Keratinocyte (primary cell): ENCODE measurements at regions not wholly inside any gene's neighbourhood (a gene's known extent, or its start where the extent isn't known, plus 50 kb on each side); places are given as distances from the start of the nearest gene placed in this dataset.

Experiments
- DNase-seq: peaks from one replicate; pipeline ENCODE4 v3.0.0-alpha.2; 2011; ENCODE audit warnings: low read depth, missing footprints, low spot score
- FAIRE-seq: peaks from 2 replicates; lab custom pipeline; 2011; peaks lifted over from hg19 to GRCh38; lab: Jason Lieb, UNC
- H2AFZ ChIP-seq: 2 replicates; pipeline ENCODE4 v1.6.0; 2012; ENCODE audit warnings: low read length, control low read depth, inconsistent platforms; ENCODE audit not compliant: control insufficient read depth
- H3K27ac ChIP-seq: 2 replicates; pipeline ENCODE4 v1.5.1; 2011; ENCODE audit warnings: low read length; ENCODE audit not compliant: control insufficient read depth, insufficient read depth
- H3K27me3 ChIP-seq: 3 replicates; pipeline ENCODE4 v1.6.0; 2011; ENCODE audit warnings: low read length; ENCODE audit not compliant: control insufficient read depth, insufficient read depth; ENCODE audit errors: extremely low read depth
- H3K36me3 ChIP-seq, 2 experiments: 2 replicates in 1 of 2; 3 replicates in 1 of 2; pipeline ENCODE4 v1.5.1; 2011; ENCODE audit warnings: low read length in 2 of 2, mild to moderate bottlenecking in 1 of 2; ENCODE audit not compliant: control insufficient read depth in 2 of 2, insufficient read depth in 2 of 2; ENCODE audit errors: extremely low read depth in 1 of 2
- H3K4me1 ChIP-seq: 3 replicates; pipeline ENCODE4 v1.5.1; 2011; ENCODE audit warnings: low read length; ENCODE audit not compliant: control insufficient read depth, insufficient read depth; ENCODE audit errors: extremely low read depth
- H3K4me2 ChIP-seq: 3 replicates; pipeline ENCODE4 v1.6.0; 2011; ENCODE audit warnings: low read depth, low read length; ENCODE audit not compliant: control insufficient read depth, insufficient read depth; ENCODE audit errors: extremely low read depth
- H3K4me3 ChIP-seq, 3 experiments: fragments of 200-600 bp in 1 of 3; sonication (generic) in 1 of 3; 2 replicates in 2 of 3; 3 replicates in 1 of 3; pipeline ENCODE4 v1.5.1; 2011 to 2016; ENCODE audit warnings: low read length in 3 of 3, mild to moderate bottlenecking in 3 of 3, control low read depth in 2 of 3, inconsistent platforms in 1 of 3, low read depth in 1 of 3, mixed read lengths in 1 of 3, mixed run types in 1 of 3, moderate library complexity in 1 of 3; ENCODE audit not compliant: control insufficient read depth in 2 of 3, insufficient read depth in 2 of 3; ENCODE audit errors: extremely low read depth in 1 of 3
- H3K79me2 ChIP-seq: 2 replicates; pipeline ENCODE4 v1.6.0; 2012; ENCODE audit warnings: low read length; ENCODE audit not compliant: control insufficient read depth, insufficient read depth
- H3K9ac ChIP-seq: 3 replicates; pipeline ENCODE4 v1.6.0; 2011; ENCODE audit warnings: low read length; ENCODE audit not compliant: control insufficient read depth, insufficient read depth; ENCODE audit errors: extremely low read depth
- H3K9me1 ChIP-seq: 3 replicates; pipeline ENCODE4 v1.6.0; 2011; ENCODE audit warnings: low read length; ENCODE audit not compliant: control insufficient read depth, insufficient read depth; ENCODE audit errors: extremely low read depth
- H3K9me3 ChIP-seq: 2 replicates; pipeline ENCODE4 v1.5.1; 2012; ENCODE audit warnings: low read depth, low read length; ENCODE audit not compliant: control insufficient read depth
- H4K20me1 ChIP-seq: 3 replicates; pipeline ENCODE4 v1.6.0; 2011; ENCODE audit warnings: low read length; ENCODE audit not compliant: control insufficient read depth, insufficient read depth; ENCODE audit errors: extremely low read depth
- CTCF ChIP-seq, 3 experiments: IDR thresholded peaks in 1 of 3; conservative IDR thresholded peaks in 1 of 3; optimal IDR thresholded peaks in 1 of 3; 2 replicates in 2 of 3; 3 replicates in 1 of 3; pipeline versions ENCODE3 to v1.5.1; 2011; ENCODE audit warnings: low read length in 3 of 3, mild to moderate bottlenecking in 3 of 3, moderate library complexity in 2 of 3, control low read depth in 1 of 3, inconsistent platforms in 1 of 3; ENCODE audit not compliant: insufficient read depth in 2 of 3; ENCODE audit errors: extremely low read depth in 1 of 3
- EZH2 ChIP-seq: IDR thresholded peaks from one replicate; pipeline ENCODE4 v1.6.1; 2012; ENCODE audit warnings: inconsistent platforms, mild to moderate bottlenecking, low read length, moderate library complexity
- dilution Hi-C: fragments of 300-500 bp; cut with MboI; formaldehyde crosslinking; loops from one replicate; pipeline ENCODE4 v1.7.0; 2020; ENCODE audit warnings: low sequenced_read_pairs; ENCODE audit not compliant: extremely low pct_ligation_motif_present

DNA sequence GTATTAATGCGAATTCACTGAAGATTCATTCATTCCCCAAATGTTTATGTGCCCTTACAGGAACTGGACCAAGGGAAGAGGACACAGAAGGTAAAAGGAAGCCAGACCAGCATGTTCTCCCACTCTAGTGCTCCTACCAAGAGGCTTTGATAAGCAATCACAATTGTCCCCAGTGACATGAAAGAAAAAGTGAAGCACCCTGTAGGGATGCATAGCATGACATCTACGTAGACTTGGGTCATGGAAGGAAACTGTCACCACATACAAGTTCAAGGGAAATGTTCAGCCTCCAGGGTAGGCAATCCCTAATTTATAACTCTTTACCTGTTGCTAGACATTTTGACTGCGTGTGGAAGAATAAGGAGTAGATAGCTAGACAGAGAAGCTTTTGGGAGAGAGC, 348.6 kb upstream of the MCTP2 start:
- Histone ChIP-seq H3K36me3 (no peaks in the 10 kb centered on the region), H4K20me1 (no peaks in the 10 kb centered on the region), H3K9me3 (no peaks in the 10 kb centered on the region), H2AFZ (no peak overlapping the region), H3K4me2 (no peak overlapping the region), H3K4me3 (no peak overlapping the region), H3K9ac (no peak overlapping the region), H3K79me2 (no peaks in the 10 kb centered on the region), H3K9me1 (no peaks in the 10 kb centered on the region), H3K4me1 (no peaks in the 10 kb centered on the region), H3K27ac (no peak overlapping the region), H3K27me3 (no peaks in the 10 kb centered on the region)
- no peak for DNase-seq
- no peak for TF ChIP-seq CTCF (optimal IDR thresholded peaks at IDR 0.05 in 1 of 3, IDR thresholded peaks at IDR 0.05 in 1 of 3, conservative IDR thresholded peaks at IDR 0.05 in 1 of 3; ENCODE audit: extremely low read depth in 1 of 3, insufficient read depth in 2 of 3, low read length in 3 of 3)
- no peak for FAIRE-seq
- dilution Hi-C loops: no loop called here

GRCh38 chr15:93882141-93882540, 349.2 kb upstream of the MCTP2 start:
- no peak for DNase-seq
- no peak for TF ChIP-seq EZH2
- TF ChIP-seq CTCF (optimal IDR thresholded peaks at IDR 0.05 in 1 of 3, IDR thresholded peaks at IDR 0.05 in 1 of 3, conservative IDR thresholded peaks at IDR 0.05 in 1 of 3; ENCODE audit: extremely low read depth in 1 of 3, insufficient read depth in 2 of 3, low read length in 3 of 3): no peak
- dilution Hi-C loops: no loop called here
- FAIRE-seq: no peak
- Histone ChIP-seq H3K27me3 (no peaks in the 10 kb centered on the region), H3K9me3 (no peaks in the 10 kb centered on the region), H3K9me1 (no peaks in the 10 kb centered on the region), H3K4me3 (no peak overlapping the region), H3K4me2 (no peak overlapping the region), H3K27ac (no peak overlapping the region), H3K79me2 (no peaks in the 10 kb centered on the region), H4K20me1 (no peaks in the 10 kb centered on the region), H3K36me3 (no peaks in the 10 kb centered on the region), H2AFZ (no peak overlapping the region), H3K9ac (no peak overlapping the region), H3K4me1 (no peaks in the 10 kb centered on the region)
